Activated T-cell treated with anti-CD3 and anti-CD28 coated beads for 4 hours (primary cell): ENCODE measurements at regions not wholly inside any gene's neighbourhood (a gene's known extent, or its start where the extent isn't known, plus 50 kb on each side); places are given as distances from the start of the nearest gene placed in this dataset.

ENCODE experiments used
- DNase-seq: peaks from one replicate; pipeline ENCODE4 v3.0.0-alpha.2; 2020

- DNase-seq = no peak
Observed at GRCh38 chr2:126796931-126797621, 101.6 kb upstream of the TEX51 start.

GRCh38 chr2:126797622-126798275 is 100.9 kb upstream of the TEX51 start:
- DNase-seq = peak; percentile 1

GRCh38 chr2:126798276-126799140 is 100.2 kb upstream of the TEX51 start:
- no peak for DNase-seq

GRCh38 chr2:126799301-126799700 is 99.4 kb upstream of the TEX51 start:
- no peak for DNase-seq

GRCh38 chr2:126801473-126801872 is 97.2 kb upstream of the TEX51 start:
- no peak for DNase-seq

GRCh38 chr2:126802316-126802715 is 96.4 kb upstream of the TEX51 start:
- no peak for DNase-seq

- no peak for DNase-seq
Observed at GRCh38 chr2:126802774-126803433, 95.8 kb upstream of the TEX51 start.

- DNase-seq = no peak
Observed at GRCh38 chr2:126803434-126803775, 95.3 kb upstream of the TEX51 start.

GRCh38 chr2:126804347-126804746 is 94.3 kb upstream of the TEX51 start:
- no peak for DNase-seq

- DNase-seq = no peak
Observed at GRCh38 chr2:126808929-126809328, 89.8 kb upstream of the TEX51 start.

- DNase-seq = no peak
Observed at GRCh38 chr2:126809340-126809739, 89.3 kb upstream of the TEX51 start.

GRCh38 chr2:126810001-126810400 is 88.7 kb upstream of the TEX51 start:
- no peak for DNase-seq

- no peak for DNase-seq
Observed at GRCh38 chr2:126811101-126811500, 87.6 kb upstream of the TEX51 start.

GRCh38 chr2:126817172-126817571 is 81.5 kb upstream of the TEX51 start:
- no peak for DNase-seq

GRCh38 chr2:126822115-126822514 is 76.6 kb upstream of the TEX51 start:
- DNase-seq = no peak

- no peak for DNase-seq
Observed at GRCh38 chr2:126822921-126823320, 75.8 kb upstream of the TEX51 start.

GRCh38 chr2:126823951-126824350 is 74.7 kb upstream of the TEX51 start:
- DNase-seq = no peak

- DNase-seq = no peak
Observed at GRCh38 chr2:126824663-126825062, 74.0 kb upstream of the TEX51 start.

- DNase-seq = no peak
Observed at GRCh38 chr2:126825316-126825715, 73.4 kb upstream of the TEX51 start.

- DNase-seq = no peak
Observed at GRCh38 chr2:126826491-126826890, 72.2 kb upstream of the TEX51 start.

- DNase-seq = no peak
Observed at GRCh38 chr2:126827371-126827770, 71.3 kb upstream of the TEX51 start.

- no peak for DNase-seq
Observed at GRCh38 chr2:126828051-126828450, 70.6 kb upstream of the TEX51 start.

GRCh38 chr2:126828491-126828890 is 70.2 kb upstream of the TEX51 start:
- DNase-seq = no peak
